ENCODE measurements at regions not wholly inside any gene's neighbourhood (a gene's known extent, or its start where the extent isn't known, plus 50 kb on each side); places are given as distances from the start of the nearest gene placed in this dataset.

DNA sequence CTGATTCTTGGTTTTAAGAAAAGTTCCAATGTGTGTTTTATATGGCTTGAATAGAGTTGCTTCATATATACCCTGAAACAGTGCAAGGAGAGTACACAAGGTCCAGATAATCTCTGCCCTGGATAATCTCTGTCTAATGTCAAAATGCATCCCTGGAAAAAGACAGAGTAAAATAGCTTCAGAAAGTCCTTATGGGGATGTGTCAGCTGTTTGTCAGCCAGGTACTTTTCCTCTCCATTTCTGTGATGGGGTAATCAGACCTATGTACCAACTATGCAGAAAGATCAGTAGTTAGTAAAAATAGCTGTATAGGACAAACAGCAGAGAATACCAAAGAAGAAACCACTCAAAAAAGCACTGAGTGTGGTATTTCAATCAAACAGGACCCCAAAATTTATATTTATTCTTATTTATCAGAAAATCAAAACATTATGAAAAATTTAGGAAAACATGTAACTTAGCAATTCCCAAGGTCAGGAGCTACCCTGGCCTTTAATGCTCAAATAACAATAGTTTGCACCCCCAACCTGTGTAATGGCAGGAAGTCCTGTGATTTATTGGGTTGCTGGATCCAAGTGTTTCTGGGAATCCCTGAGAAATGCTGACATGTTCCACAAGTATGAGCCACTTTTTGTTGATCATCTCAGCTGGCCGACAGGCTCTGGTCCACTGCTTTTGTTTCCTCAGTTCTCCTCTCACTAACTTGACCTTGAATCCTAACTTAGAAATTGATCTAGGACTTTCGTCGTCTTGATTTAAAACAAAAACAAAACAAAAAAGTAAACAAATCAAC lies 69.6 kb downstream of the MDH1 start:
- Mint-ChIP-seq H3K4me1 (ENCODE audit: unreplicated experiment) (no peaks in the 10 kb centered on the region), H3K36me3 (ENCODE audit: low read depth, unreplicated experiment) (no peaks in the 10 kb centered on the region), H3K9me3 (ENCODE audit: unreplicated experiment) (no peaks in the 10 kb centered on the region), H3K27ac (ENCODE audit: unreplicated experiment) (no peak overlapping the region), H3K4me3 (ENCODE audit: unreplicated experiment) (no peak overlapping the region), H3K27me3 (ENCODE audit: unreplicated experiment) (no peaks in the 10 kb centered on the region)
- no peak for DNase-seq (ENCODE audit: low spot score)
- no peak for TF ChIP-seq CTCF (IDR thresholded peaks at IDR 0.05; ENCODE audit: unreplicated experiment)

DNA sequence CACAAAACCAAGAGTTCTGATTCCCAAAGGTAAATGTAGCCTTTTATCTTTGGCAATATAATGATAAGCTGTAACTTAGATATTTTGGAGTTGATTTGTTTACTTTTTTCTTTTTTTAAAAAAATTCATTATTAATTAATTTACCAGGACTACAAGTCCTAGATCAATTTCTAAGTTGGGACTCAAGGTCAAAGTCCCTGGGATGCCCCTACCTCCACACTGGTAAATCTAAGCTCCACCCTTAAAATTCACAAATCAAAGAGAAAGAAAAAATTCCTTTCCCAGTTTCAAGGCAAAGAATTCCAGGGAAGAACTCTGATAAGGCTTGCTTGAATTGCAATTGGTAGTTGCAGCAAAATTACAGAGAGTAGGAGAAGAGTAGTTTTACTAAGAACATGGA lies 71.3 kb downstream of the MDH1 start:
- Mint-ChIP-seq H3K4me1 (ENCODE audit: unreplicated experiment) (no peaks in the 10 kb centered on the region), H3K27me3 (ENCODE audit: unreplicated experiment) (no peaks in the 10 kb centered on the region), H3K36me3 (ENCODE audit: low read depth, unreplicated experiment) (no peaks in the 10 kb centered on the region), H3K9me3 (ENCODE audit: unreplicated experiment) (no peaks in the 10 kb centered on the region), H3K27ac (ENCODE audit: unreplicated experiment) (no peak overlapping the region), H3K4me3 (ENCODE audit: unreplicated experiment) (no peak overlapping the region)
- TF ChIP-seq CTCF (IDR thresholded peaks at IDR 0.05; ENCODE audit: unreplicated experiment), result no peak
- no peak for DNase-seq (ENCODE audit: low spot score)

DNA sequence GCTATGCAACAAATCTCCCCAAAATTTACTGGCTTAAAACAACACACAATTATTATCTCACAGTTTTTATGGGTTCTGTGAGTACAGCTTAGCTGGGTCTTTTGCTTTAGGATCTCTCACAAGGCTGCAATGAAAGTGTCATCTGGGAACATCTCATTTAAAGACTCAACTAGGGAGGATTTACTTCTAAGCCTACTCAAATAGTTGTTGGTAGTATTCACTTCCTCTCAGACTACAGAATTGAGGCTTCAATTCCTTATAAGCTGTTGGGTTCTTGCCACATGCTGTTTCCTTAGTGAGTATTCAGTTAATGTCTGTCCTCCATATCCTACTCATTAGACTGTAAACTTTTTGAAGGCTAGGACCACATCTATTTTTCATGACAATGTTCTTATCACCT lies 72.3 kb downstream of the MDH1 start:
- no peaks in the 10 kb centered on the region for H3K4me1 Mint-ChIP-seq (ENCODE audit: unreplicated experiment)
- H3K9me3 Mint-ChIP-seq (ENCODE audit: unreplicated experiment), result no peaks in the 10 kb centered on the region
- no peak for TF ChIP-seq CTCF (IDR thresholded peaks at IDR 0.05; ENCODE audit: unreplicated experiment)
- no peak overlapping the region for H3K4me3 Mint-ChIP-seq (ENCODE audit: unreplicated experiment)
- DNase-seq (ENCODE audit: low spot score), result no peak
- H3K27me3 Mint-ChIP-seq (ENCODE audit: unreplicated experiment), result no peaks in the 10 kb centered on the region
- no peak overlapping the region for H3K27ac Mint-ChIP-seq (ENCODE audit: unreplicated experiment)
- no peaks in the 10 kb centered on the region for H3K36me3 Mint-ChIP-seq (ENCODE audit: low read depth, unreplicated experiment)

- H3K36me3 Mint-ChIP-seq (ENCODE audit: low read depth, unreplicated experiment), result no peaks in the 10 kb centered on the region
- no peak for DNase-seq (ENCODE audit: low spot score)
- H3K9me3 Mint-ChIP-seq (ENCODE audit: unreplicated experiment), result no peaks in the 10 kb centered on the region
- no peak for TF ChIP-seq CTCF (IDR thresholded peaks at IDR 0.05; ENCODE audit: unreplicated experiment)
- no peak overlapping the region for H3K27ac Mint-ChIP-seq (ENCODE audit: unreplicated experiment)
- no peak overlapping the region for H3K4me3 Mint-ChIP-seq (ENCODE audit: unreplicated experiment)
- no peaks in the 10 kb centered on the region for H3K27me3 Mint-ChIP-seq (ENCODE audit: unreplicated experiment)
- H3K4me1 Mint-ChIP-seq (ENCODE audit: unreplicated experiment), result no peaks in the 10 kb centered on the region
Observed at GRCh38 chr2:63662028-63662804, 73.5 kb downstream of the MDH1 start.

Measured in endothelial cell (in vitro differentiated cells).